ENCODE measurements at regions not wholly inside any gene's neighbourhood (a gene's known extent, or its start where the extent isn't known, plus 50 kb on each side); places are given as distances from the start of the nearest gene placed in this dataset.

DNA sequence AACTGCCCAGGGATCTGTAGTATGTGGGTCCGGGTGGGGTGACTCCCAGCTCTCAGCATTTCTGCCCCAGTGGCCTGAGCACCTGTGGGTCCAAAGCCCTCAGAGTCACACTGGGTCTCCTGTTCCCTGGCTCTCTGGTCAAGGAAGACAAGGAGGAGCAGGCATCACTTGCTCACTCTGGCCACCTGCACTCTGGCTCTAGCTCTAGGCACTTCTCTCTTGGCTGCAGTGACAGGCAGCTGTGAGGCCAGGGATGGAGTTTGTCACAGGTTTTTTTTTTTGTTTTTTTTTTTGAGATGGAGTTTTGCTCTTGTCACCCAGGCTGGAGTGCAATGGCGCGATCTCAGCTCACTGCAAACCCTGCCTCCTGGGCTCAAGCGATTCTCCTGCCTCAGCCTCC is 84.6 kb downstream of the HS1BP3 start:
- H3K4me1 Mint-ChIP-seq (ENCODE audit: insufficient read depth, unreplicated experiment): peaks cover 7% of the 10 kb centered on the region
- BruUV-seq (replicated peaks): no TSS peak
- CTCF ChIA-PET: no interaction called here

DNA sequence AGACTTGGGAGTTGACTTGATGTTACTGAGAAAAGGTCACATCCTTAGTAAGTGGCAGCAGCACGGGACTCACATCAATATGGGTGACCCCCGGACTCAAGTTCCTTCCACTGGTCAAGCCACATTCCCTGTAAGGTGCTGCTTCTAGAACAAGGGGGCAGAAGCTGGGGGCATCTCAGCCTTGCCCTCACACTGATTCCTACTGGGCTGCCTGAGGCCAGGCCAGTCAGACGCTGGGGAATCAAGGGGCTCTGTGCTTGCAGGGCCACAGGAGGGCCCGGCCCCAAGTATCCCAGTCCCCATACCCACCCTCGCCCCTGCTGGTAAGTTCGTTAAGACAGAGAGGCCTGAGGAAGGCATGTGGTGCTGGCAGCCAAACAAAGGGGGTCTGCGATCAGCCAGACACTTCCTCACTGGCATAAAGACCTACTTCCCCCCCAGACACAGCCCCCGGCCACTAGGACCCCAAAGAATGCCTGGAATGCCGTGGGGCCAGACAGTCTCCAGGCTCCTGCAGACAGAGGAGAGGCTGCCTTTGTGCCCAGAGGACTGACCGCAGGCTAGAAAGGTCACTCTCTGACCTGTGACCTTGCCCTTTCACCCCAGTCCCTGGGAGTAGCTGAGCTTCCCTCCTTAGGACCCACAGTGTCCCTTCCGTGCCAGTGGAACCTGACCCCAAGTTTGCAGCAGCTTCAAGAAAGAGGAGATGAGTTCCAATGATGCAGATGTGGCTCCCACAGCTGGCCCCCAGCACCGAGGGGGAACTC is 83.6 kb downstream of the HS1BP3 start:
- peak overlapping the region; percentile 23 for H3K27ac Mint-ChIP-seq (ENCODE audit: low read depth, unreplicated experiment)
- CTCF ChIA-PET: interaction anchor here (0.9 kb wide), 1 partner anchor 23 kb away, joined by 4 read pairs; no protein-coding TSS in a partner anchor

More for the DNA sequence above, 84.6 kb downstream of the HS1BP3 start:
- POLR2A ChIA-PET: no interaction called here
- DNase-seq (ENCODE audit: unreplicated experiment): no peak
- Mint-ChIP-seq H3K36me3 (ENCODE audit: insufficient read depth, unreplicated experiment) (no peaks in the 10 kb centered on the region), H3K4me3 (ENCODE audit: unreplicated experiment) (no peak overlapping the region), H3K27me3 (ENCODE audit: insufficient read depth, unreplicated experiment) (no peaks in the 10 kb centered on the region), H3K27ac (ENCODE audit: low read depth, unreplicated experiment) (no peak overlapping the region), H3K9me3 (ENCODE audit: unreplicated experiment) (no peaks in the 10 kb centered on the region)
- intact Hi-C loops (cut with micrococcal nuclease): no loop called here
- TF ChIP-seq, protein P1, sequence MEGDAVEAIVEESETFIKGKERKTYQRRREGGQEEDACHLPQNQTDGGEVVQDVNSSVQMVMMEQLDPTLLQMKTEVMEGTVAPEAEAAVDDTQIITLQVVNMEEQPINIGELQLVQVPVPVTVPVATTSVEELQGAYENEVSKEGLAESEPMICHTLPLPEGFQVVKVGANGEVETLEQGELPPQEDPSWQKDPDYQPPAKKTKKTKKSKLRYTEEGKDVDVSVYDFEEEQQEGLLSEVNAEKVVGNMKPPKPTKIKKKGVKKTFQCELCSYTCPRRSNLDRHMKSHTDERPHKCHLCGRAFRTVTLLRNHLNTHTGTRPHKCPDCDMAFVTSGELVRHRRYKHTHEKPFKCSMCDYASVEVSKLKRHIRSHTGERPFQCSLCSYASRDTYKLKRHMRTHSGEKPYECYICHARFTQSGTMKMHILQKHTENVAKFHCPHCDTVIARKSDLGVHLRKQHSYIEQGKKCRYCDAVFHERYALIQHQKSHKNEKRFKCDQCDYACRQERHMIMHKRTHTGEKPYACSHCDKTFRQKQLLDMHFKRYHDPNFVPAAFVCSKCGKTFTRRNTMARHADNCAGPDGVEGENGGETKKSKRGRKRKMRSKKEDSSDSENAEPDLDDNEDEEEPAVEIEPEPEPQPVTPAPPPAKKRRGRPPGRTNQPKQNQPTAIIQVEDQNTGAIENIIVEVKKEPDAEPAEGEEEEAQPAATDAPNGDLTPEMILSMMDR (IDR thresholded peaks at IDR 0.05; ENCODE audit: unreplicated experiment): no peak

More for the DNA sequence above, 83.6 kb downstream of the HS1BP3 start:
- no peaks in the 10 kb centered on the region for H3K27me3 Mint-ChIP-seq (ENCODE audit: insufficient read depth, unreplicated experiment)
- H3K36me3 Mint-ChIP-seq (ENCODE audit: insufficient read depth, unreplicated experiment): no peaks in the 10 kb centered on the region
- H3K4me1 Mint-ChIP-seq (ENCODE audit: insufficient read depth, unreplicated experiment): no peaks in the 10 kb centered on the region
- intact Hi-C loops (cut with micrococcal nuclease): no loop called here
- POLR2A ChIA-PET: no interaction called here
- TF ChIP-seq, protein P1 (IDR thresholded peaks at IDR 0.05; ENCODE audit: unreplicated experiment): no peak
- DNase-seq (ENCODE audit: unreplicated experiment): no peak
- H3K4me3 Mint-ChIP-seq (ENCODE audit: unreplicated experiment): no peak overlapping the region
- no TSS peak for BruUV-seq (replicated peaks)
- H3K9me3 Mint-ChIP-seq (ENCODE audit: unreplicated experiment): no peaks in the 10 kb centered on the region

Data from MCF 10A (cell line).